HG03039 (cell line): ENCODE measurements at regions not wholly inside any gene's neighbourhood (a gene's known extent, or its start where the extent isn't known, plus 50 kb on each side); places are given as distances from the start of the nearest gene placed in this dataset.

Source experiments
- ATAC-seq: cut with Tn5 transposase; IDR thresholded peaks from one replicate; pipeline ENCODE4 v1.9.1; 2021; ENCODE audit warnings: mild to moderate bottlenecking, moderate library complexity; ENCODE audit not compliant: unreplicated experiment

- ATAC-seq, result no peak
Observed at GRCh38 chr6:105917038-105917695, 169.0 kb upstream of the PRDM1 start.

- ATAC-seq, result no peak
Observed at GRCh38 chr6:105911106-105911629, 175.0 kb upstream of the PRDM1 start.

DNA sequence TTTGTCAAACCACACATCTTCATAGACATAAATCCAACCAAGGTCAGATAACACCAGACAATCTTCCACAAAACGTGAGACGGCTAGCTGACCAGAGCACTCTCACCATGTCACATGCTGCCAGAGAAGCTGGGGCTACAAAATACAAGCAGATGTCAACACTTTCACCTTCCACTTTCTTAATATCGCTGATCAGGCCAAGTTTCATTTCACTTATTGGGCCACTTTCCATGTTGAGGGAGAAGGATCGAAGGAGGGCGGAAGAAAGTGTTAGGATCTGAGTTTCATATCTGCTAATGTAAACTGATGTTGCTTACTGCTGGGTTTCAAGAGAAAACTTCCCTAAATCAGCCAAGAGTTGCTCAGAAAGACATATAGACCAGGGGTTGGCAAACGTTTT, 177.0 kb upstream of the PRDM1 start:
- no peak for ATAC-seq

- ATAC-seq, result no peak
Observed at GRCh38 chr6:105907991-105908390, 178.1 kb upstream of the PRDM1 start.

GRCh38 chr6:105907301-105907700, 178.8 kb upstream of the PRDM1 start:
- ATAC-seq, result no peak

GRCh38 chr6:105902401-105903031, 183.6 kb upstream of the PRDM1 start:
- no peak for ATAC-seq

DNA sequence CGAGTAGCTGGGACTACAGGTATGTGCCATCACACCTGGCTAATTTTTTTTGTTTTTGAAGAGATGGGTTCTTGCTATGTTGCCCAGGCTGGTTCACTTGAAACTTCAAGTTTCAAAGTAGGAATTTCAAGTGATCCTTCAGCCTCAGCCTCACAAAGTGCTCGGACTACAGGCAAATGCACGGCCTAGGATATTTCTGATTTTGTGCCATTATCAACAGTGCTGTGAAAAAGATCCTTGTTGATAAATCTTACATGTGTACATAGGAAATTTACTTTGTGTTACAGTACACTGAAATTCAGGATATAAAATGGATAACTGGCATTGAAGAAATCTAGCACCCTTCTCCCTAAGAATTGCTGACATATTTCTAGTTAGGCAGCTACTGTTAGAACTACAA, 184.6 kb upstream of the PRDM1 start:
- no peak for ATAC-seq

DNA sequence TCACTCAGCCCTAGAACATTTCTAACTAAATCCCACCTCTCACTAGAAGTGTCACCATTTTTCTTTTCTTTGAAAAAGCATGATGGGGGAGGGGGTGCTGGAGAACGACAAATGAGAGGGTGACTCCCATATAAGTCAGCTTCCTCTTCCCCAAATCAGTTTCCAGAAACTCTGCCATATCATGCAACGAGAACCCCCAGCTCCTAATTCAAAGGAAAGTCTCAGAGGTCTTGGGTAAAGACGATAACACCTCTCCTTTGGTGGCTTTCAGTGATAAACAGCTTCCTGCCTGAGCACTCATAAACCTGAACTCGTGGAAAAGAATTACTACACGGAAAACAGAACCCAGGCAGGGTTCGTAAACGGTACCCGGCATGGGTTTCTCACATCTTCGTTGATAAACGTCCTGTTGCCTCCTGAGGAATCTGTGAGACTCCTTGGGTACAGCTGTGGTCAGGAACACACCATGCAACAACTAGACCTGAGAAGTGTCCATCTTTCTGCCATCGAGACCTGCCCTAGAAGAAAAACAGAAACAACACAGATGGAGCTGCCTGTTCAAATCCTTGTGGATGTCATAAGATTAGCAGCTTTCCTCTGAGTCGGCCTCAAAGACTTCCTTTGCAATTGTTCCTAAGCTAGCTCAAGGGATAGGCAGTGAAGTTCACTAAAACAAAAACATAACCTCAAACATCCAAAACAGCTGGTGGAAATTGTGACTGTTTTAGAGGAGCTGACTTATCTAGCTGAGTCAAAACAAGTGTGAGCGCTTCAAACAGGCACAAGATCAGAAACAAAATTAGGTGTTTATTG, 185.8 kb upstream of the PRDM1 start:
- no peak for ATAC-seq

DNA sequence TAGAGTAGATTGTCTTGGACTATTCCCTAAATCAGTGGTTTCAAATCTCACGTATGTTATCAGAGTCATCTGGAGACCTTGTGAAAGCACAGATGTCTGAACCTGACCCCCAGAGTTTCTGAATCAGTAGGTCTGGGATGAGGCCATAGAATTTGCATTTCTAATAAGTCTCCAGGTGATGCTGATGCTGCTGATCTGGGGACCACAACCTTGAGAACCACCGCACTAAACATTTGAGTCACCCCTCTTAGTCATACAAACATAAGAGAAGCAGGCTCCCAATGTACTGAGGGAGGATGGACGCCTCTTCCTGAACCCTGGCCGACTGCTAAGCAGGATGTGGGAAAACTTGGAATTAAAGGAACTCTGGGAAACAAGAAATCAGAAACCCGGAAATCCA, 187.8 kb upstream of the PRDM1 start:
- peak; percentile 57 for ATAC-seq

DNA sequence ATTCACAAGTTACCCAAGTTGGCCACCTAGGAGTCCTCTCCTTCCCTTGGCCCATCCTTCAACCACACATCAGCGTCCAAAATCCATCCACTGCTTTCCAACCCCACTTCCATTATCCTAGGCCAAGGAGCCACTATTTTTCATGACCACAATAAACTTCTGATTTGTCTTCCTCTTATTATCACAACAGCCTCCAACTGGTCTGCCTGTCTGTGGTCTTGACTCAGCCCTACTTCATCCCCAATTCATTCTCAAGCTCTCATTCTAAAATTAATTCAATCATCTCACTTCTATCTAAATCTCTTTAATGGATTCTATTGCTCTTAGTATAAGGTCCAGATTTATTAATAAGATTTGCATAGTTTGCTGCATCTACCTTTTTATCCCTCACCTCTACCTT, 189.0 kb upstream of the PRDM1 start:
- no peak for ATAC-seq

DNA sequence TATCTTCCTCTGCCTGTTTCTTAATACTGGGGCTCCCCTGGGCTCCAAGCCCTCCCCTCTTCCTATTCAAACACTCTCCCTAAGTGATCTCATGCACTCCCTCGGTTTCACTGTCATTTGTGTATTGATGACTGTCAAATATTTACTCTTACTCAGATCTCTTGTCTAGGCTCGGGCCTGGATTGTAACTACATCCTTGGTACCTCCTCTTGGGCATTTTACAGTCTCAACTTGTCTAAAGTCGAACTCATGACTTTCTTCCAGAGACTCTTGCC, 189.4 kb upstream of the PRDM1 start:
- no peak for ATAC-seq

- no peak for ATAC-seq
Observed at GRCh38 chr6:105896052-105896820, 189.9 kb upstream of the PRDM1 start.

- ATAC-seq, result no peak
Observed at GRCh38 chr6:105894556-105894955, 191.6 kb upstream of the PRDM1 start.

DNA sequence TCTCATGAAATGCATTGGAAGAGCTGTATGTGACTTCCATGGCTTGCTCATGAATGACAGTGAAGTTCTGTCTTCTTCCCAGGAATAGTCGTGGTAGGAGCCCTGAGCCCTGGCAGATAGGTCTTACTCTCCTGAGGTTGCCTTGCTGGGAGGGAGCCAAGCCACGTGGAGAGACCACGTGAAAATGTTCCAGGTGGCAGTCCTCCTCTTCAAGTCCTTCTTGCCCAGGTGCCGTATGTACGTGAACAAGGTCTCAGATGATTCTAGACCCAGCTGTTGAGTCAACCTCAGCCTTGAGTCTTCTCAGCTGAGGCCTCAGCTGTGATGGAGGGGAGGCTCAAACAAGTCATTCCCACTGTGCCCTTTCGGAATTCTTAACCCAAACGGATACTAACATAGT, 192.4 kb upstream of the PRDM1 start:
- ATAC-seq, result no peak

GRCh38 chr6:105892577-105893262, 193.4 kb upstream of the PRDM1 start:
- ATAC-seq, result peak; percentile 80

- ATAC-seq, result no peak
Observed at GRCh38 chr6:105890521-105891244, 195.5 kb upstream of the PRDM1 start.

GRCh38 chr6:105889902-105890301, 196.2 kb upstream of the PRDM1 start:
- no peak for ATAC-seq

DNA sequence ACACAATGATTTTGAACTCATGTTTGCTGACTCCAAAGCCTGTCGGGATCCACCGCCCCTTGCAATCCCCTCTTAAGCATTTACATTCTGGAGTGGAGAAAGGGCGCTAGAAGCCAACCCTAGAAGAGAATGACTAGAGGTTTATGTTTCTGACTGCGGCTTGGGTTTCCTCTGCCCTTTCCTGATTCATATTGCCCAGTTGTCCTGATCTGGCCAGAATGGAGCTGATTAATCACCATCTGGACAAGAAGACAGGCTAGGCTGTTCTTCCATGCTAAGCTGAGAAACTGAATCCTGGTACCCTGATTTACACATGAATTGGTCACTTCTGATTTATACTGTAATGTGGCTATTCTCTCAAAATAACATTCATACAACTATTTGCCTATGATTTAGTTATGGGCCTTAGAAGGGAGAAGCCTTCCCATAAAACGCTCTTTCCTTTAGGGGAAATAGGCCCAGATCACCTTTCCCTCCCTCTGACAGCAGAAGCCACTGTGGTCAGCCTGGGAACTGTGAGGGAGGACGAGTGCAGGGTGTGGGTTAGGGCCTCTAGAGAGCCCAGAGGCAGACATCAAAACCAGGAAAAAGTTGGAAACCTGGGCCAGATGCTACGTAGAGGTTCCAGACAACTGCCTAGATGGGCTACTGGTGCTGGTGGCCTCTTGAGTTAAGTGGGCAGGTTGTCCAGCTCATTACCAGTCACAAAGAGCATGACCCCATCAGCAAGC, 199.2 kb upstream of the PRDM1 start:
- no peak for ATAC-seq

GRCh38 chr6:105886066-105886813, 199.9 kb upstream of the PRDM1 start:
- ATAC-seq, result no peak
